GM21528 (cell line): ENCODE measurements at regions not wholly inside any gene's neighbourhood (a gene's known extent, or its start where the extent isn't known, plus 50 kb on each side); places are given as distances from the start of the nearest gene placed in this dataset.

Experiments used
- ATAC-seq: cut with Tn5 transposase; IDR thresholded peaks from one replicate; pipeline ENCODE4 v1.9.1; 2021; ENCODE audit warnings: mild to moderate bottlenecking, moderate library complexity; ENCODE audit not compliant: unreplicated experiment, low FRiP score

- ATAC-seq: no peak
Observed at GRCh38 chrY:13149148-13149547, 244.5 kb downstream of the DDX3Y start.

- no peak for ATAC-seq
Observed at GRCh38 chrY:13167698-13168097, 263.0 kb downstream of the DDX3Y start.

- no peak for ATAC-seq
Observed at GRCh38 chrY:13168257-13168656, 263.6 kb downstream of the DDX3Y start.
